ENCODE measurements at regions not wholly inside any gene's neighbourhood (a gene's known extent, or its start where the extent isn't known, plus 50 kb on each side); places are given as distances from the start of the nearest gene placed in this dataset.
A peak's percentile ranks its signal among the peaks of the same experiment; 100 is the strongest.
"Not testable (repeated sequence)": the region's sequence is repeated elsewhere in the genome, so short reads cannot be mapped to it uniquely, and the experiment has no call there.

DNA sequence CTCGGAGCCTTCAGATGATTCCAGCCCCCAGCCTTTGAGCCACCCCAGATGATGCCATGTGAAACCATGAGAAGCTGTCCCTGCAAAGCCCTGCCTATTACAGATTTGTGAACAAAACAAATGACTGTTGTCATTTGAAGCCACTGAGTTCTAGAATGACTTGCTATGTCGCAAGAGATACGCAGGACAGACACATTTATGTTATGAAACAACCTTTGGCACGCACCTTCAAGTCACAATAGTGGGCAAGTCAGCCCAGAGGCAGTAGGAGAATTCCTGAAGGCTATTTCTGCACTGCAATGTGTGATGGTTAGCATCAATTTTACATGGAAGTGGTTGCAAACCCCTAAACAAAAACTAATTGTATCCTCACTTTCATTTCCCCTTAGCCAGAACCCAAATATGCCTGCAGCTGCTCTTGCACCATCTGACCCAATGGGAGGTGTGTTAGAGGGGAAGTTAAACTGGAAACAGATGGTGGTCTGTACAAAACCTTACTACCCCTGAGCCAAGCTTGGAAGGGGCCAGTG, 174.4 kb upstream of the ATP6AP2 start:
- DNase-seq = no peak

GRCh38 chrX:40405399-40405798, 175.4 kb upstream of the ATP6AP2 start:
- no peak for DNase-seq

DNA sequence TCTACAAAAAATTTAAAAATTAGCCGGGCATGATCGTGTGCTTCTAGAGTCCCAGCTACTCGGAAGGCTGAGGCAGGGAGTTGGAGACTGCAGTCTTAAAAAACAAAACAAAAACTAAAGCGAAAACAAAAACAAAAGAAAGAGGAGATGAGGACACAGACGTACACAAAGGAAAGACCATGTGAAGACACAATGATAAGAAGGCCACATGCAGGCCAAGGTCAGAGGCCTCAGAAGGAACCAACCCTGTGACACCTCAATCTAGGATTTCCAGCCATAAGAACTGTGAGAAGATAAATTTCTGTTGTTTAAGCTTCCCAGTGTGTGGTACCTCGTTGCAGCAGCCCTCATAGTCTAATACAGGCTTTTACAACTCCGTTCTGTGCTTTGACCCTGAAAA, 177.0 kb upstream of the ATP6AP2 start:
- DNase-seq = no peak

GRCh38 chrX:40402831-40403533, 177.8 kb upstream of the ATP6AP2 start:
- DNase-seq = no peak

- no peak for DNase-seq
These were observed 185.7 kb upstream of the ATP6AP2 start for GRCh38 chrX:40395102-40395501.

GRCh38 chrX:40394302-40394701, 186.5 kb upstream of the ATP6AP2 start:
- no peak for DNase-seq

GRCh38 chrX:40392599-40392998, 188.2 kb upstream of the ATP6AP2 start:
- no peak for DNase-seq

DNA sequence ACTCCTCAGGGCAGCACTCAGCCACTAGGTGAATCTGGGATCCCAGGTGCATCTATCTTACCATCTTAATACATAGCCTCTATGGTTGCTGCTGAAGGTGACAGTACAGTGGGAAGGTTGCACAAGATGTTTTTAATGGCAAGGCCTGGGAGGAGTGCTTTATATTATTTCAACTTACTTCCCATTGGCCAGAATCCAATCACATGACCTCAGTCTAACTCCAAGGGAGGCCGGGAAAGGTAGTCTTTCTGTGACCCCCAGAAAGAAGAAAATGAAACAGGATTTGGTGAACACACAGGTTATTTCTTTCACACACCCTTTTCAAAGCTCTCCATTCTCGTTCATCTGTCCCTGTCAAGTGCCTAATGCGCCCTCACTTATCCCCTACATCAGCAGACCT, 189.1 kb upstream of the ATP6AP2 start:
- no peak for DNase-seq

DNA sequence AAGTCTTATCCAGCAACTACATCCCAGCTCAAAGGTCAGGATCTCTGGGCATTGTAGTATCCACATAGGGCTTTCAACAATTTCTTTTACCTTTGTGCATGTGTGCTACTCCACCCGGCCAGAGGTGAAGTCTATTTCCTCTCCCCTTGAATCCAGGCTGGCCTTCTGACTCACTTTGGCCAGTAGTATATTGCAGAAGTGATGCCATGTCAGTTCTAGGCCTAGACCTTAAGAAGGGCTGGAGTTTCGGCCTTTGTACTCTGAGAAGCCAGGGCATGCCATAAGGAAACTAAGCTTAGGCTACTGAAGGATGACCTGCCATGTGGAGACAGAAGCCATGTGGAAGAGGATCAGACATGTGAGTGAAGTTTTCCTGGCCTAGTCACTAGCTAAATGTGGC, 191.2 kb upstream of the ATP6AP2 start:
- DNase-seq = no peak

DNA sequence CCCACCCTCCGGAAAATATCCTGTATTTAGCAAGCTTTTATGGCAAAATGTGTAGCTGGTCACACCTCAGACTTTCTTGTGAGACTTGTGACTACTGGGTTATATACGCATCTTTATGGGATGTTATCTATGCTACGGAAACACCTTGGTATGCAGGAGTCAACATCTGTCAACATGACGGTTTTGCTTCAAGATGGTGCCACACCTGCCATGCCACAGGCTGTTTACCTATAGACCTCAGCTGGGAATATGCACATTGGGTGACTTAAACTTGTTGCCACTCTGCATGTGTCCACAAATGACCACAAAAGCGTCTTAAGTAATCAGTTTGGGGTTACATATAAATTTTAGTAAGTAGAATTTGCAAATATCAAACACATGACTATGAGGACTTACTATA, 192.3 kb upstream of the ATP6AP2 start:
- DNase-seq = no peak

DNA sequence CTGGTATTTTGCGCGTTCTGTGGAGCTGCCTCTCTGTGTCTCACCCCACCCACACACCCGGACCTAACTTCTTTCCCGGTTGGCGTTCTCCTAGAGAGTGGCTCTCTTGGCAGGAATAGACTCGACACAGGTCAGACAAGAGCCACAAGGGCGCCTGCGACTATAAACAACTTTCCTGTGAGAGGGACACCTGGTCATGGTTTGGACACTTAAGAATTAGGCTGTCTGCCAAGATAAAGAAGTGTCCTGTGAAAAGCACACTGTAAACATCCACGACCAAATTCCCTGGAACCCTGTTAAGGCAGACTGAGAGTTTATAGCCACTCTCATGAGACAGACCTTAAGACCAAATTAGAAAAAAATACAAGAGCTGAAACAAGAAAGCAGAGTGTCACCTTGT, 192.9 kb upstream of the ATP6AP2 start:
- DNase-seq = peak; percentile 61

DNA sequence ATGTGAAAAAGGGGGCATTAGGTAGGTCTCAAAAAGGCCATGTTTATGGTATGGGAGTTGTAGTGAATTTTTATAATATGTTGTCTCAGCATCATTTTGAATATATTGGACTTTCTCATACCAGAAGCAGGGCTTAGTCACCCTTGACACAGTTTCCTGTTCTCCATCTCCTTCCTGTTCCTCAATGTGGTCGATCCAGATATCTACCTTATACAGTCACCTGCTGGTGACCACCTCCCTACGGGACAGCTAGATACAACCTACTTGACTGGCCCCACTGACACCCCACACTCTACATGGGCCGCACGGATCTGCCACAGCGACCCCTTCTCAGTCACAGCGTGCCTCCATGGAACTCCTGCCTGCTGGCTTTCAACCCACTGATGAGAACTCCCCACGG, 193.5 kb upstream of the ATP6AP2 start:
- not testable (repeated sequence) for DNase-seq

DNA sequence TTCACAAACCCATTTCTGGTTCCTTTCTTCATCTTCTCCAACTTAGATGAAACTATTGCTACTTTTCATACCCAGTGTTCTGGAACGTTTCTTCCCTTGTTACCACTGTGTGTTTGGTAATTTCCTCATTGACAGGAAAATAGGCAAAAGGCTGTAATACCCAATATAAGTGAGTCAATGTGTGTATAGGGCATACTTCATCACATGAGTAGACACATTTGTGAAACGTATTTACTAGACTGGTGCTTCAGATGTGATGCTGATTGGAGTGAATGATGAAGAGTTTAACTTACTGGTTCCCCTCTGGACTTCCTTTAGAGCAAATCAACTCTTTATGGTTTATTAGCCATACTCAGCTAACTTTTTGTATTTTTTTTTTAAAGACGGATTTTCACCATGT, 195.1 kb upstream of the ATP6AP2 start:
- DNase-seq = no peak

DNA sequence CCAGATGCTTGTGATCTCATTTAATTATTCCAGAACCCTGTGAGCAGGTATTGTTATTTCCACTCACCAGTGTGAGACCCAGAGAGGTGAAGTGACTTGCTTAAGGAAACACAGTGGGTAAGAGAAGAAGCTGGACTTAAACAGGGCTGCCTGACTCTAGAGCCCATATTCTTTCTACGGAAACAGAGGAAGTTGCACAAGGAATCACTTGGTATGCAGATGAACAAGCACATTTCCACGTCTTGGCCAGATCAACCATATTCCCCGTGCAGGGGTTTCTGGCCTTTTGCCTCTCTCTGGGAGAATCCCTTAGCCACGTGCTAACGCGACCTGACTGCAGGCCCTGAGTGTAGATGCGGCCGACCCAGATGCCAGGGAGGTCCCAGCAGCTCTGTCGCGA, 195.5 kb upstream of the ATP6AP2 start:
- no peak for DNase-seq

- DNase-seq = no peak
These were observed 196.8 kb upstream of the ATP6AP2 start for GRCh38 chrX:40383969-40384368.

- DNase-seq = no peak
These were observed 197.4 kb upstream of the ATP6AP2 start for GRCh38 chrX:40383360-40383759.

- no peak for DNase-seq
These were observed 199.9 kb upstream of the ATP6AP2 start for GRCh38 chrX:40380655-40381488.

GRCh38 chrX:40377684-40378083, 203.1 kb upstream of the ATP6AP2 start:
- DNase-seq = no peak

GRCh38 chrX:40374486-40374885, 206.3 kb upstream of the ATP6AP2 start:
- DNase-seq = no peak

GRCh38 chrX:40373641-40374040, 207.1 kb upstream of the ATP6AP2 start:
- no peak for DNase-seq

GRCh38 chrX:40373025-40373424, 207.7 kb upstream of the ATP6AP2 start:
- DNase-seq = no peak

- no peak for DNase-seq
These were observed 209.4 kb upstream of the ATP6AP2 start for GRCh38 chrX:40371376-40371775.

- DNase-seq = no peak
These were observed 212.1 kb upstream of the ATP6AP2 start for GRCh38 chrX:40368611-40369061.

GRCh38 chrX:40366661-40367060, 214.1 kb upstream of the ATP6AP2 start:
- no peak for DNase-seq

Measured in NCI-H2029 (cell line).